Fibroblast of the aortic adventitia (primary cell): ENCODE measurements at regions not wholly inside any gene's neighbourhood (a gene's known extent, or its start where the extent isn't known, plus 50 kb on each side); places are given as distances from the start of the nearest gene placed in this dataset.
"Not testable (repeated sequence)": the region's sequence is repeated elsewhere in the genome, so short reads cannot be mapped to it uniquely, and the experiment has no call there.

Experiments
- DNase-seq: peaks from one replicate; pipeline ENCODE4 v3.0.0-alpha.2; 2010; ENCODE audit warnings: low read depth
- H3K4me3 ChIP-seq: 2 replicates; pipeline ENCODE4 v1.5.1; 2011; ENCODE audit warnings: low read depth, mild to moderate bottlenecking, control low read depth, low read length, moderate library complexity
- CTCF ChIP-seq: IDR thresholded peaks from 2 replicates; pipeline ENCODE4 v1.5.1; 2011; ENCODE audit warnings: mild to moderate bottlenecking, low read length, control low read depth, inconsistent platforms; ENCODE audit not compliant: insufficient read depth

DNA sequence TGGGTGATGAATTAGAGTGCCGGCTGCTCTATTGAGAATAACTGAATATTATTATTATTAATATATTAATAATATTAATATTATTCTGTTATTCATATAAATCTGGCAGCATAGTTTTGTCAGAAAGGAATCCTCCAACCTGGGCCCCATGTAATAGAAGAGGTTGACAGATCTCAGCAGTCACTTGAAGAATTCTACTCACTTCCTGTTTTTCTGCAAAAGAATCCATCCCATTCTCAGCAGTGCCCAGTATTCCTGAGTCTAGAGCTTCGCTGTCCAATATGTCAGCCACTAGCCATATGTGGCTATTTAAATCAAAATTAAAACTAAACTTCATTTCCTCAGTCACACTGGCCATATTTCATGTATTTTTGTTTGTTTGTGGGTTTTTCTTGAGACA, 72.4 kb upstream of the USPL1 start:
- no peak for TF ChIP-seq CTCF
- no peak overlapping the region for H3K4me3 ChIP-seq
- no peak for DNase-seq

GRCh38 chr13:30548046-30548445, 69.7 kb upstream of the USPL1 start:
- not testable (repeated sequence) for DNase-seq, H3K4me3 ChIP-seq

DNA sequence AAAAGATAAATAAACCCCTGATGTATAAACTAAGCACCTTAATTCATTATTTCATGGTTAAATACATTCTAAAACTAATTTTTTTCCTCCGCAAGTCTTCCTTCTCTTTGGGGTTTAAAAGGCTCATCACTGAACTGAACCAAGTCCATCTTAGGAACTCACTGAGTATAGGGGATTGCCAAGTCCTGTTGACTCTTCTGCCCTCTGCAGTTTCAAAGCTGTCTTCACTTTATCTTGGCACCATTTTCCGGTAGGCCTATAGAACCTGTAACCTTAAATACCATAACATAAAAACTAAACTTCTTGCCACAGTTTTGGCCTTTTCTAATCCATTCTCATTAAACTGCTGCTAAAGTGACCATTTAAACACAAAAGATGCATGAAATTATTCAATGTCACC, 66.5 kb upstream of the USPL1 start:
- no peak overlapping the region for H3K4me3 ChIP-seq
- TF ChIP-seq CTCF = peak; percentile 29
- peak; percentile 46 for DNase-seq

DNA sequence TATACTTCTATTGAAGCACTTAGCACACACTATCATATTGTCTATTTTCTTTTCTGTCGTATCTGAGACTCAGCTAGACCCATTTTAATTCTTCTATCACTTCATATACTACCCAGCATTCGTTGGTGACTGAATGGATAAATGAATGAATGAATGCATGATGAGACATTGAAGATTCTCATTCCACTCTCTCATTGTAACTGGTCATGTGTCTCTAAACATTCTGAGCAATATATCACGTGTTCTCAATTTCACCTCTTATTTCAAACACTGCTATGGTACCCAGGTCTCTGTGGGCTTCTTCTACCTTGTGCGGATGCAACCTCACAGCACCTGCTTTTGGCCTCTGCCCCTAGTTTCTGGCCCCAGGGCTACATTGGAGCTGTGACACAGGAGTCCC, 65.2 kb upstream of the USPL1 start:
- H3K4me3 ChIP-seq = no peak overlapping the region
- TF ChIP-seq CTCF = no peak
- no peak for DNase-seq

GRCh38 chr13:30559274-30559673, 58.4 kb upstream of the USPL1 start:
- TF ChIP-seq CTCF = no peak
- DNase-seq = no peak
- H3K4me3 ChIP-seq = no peak overlapping the region

DNA sequence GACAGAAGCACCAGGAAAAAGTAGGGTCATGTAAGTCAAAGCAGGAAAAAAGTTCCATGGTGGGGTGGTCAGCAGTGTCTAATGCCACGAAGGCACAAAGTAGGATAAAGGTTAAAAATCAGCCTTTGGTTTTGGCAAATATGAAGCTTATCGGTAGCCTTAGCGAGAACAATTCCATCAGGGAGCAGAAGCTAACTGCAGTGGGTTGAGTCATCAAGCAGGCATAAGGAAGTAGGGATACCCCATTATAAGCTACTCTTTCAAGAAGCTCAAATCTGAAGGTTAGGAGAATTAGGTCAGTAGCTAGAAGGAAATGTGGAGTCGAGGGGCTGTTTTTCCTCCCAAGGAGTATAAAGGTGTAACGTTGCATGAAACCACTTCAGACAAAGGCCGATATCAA, 57.5 kb upstream of the USPL1 start:
- no peak for DNase-seq
- no peak overlapping the region for H3K4me3 ChIP-seq
- no peak for TF ChIP-seq CTCF

DNA sequence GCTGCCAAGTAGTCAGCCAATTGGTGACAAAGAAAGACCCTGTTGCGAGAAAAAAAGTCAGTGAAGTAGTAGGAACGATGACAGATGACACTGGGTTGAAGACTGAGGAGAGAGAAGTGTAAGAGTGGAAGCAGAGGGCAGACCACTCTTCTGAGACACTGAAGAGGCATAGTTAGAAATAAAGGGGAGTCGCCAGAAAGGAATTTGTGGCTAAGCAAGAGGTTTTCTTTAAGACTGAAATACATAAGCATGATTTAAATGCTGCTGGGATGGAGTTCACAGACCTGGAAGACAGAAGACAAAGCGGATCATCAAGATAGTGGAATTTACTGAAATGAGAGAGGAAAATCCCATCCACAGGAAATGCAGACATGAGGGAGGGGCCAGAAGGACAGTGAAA, 56.2 kb upstream of the USPL1 start:
- no peak for DNase-seq
- H3K4me3 ChIP-seq = no peak overlapping the region
- TF ChIP-seq CTCF = no peak
